Stimulated activated CD8-positive, alpha-beta memory T cell treated with anti-CD3 and anti-CD28 coated beads, Interleukin-15, amount 100 ng/mL, for 4 hours (primary cell): ENCODE measurements at regions not wholly inside any gene's neighbourhood (a gene's known extent, or its start where the extent isn't known, plus 50 kb on each side); places are given as distances from the start of the nearest gene placed in this dataset.

Experiments used
- DNase-seq, 2 donors: peaks; one replicate each; pipeline ENCODE4 v3.0.0-alpha.2; 2020; ENCODE audit warnings: low read depth in 2 of 2

DNA sequence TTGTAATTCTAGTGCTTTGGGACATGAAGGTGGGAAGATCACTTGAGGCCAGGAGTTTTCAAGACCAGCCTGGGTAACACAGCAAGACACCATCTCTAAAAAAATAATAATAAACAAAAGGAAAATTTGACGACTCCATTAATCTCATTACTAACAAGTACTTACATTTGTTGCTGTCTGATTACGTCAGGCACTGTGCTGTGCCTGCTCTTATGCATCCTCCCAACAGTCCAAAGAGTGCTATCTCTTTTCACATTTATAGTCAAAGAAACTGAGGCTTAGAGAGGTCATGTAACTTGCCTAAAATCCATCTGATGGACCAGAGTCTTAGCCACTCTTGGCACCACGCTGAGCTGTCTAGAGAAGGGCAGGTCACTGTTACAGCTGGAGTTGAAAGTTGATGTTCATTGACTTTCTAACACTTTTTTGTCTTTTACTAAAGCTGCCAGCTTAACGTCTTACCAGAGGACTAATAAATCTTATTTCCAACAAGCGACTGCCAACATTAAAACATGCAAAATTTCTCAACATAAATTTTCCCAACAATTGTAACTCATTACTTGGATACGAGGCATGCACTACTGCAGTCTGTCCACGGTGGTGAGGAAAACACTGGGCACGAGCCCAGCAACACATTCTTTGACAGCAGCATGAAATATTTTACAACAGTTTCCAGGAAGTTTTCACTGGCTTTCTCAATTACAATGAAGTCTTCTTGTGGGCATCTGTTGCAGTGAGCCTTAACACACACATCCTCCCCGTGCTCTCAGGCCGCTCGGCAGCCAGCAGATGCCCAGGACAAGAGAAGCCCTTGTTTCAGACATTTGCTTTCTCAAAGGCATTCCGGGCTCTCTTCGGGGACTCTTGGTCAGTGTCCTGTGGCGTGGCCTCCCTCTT, 262.9 kb upstream of the PROX1 start:
- DNase-seq, result no peak

DNA sequence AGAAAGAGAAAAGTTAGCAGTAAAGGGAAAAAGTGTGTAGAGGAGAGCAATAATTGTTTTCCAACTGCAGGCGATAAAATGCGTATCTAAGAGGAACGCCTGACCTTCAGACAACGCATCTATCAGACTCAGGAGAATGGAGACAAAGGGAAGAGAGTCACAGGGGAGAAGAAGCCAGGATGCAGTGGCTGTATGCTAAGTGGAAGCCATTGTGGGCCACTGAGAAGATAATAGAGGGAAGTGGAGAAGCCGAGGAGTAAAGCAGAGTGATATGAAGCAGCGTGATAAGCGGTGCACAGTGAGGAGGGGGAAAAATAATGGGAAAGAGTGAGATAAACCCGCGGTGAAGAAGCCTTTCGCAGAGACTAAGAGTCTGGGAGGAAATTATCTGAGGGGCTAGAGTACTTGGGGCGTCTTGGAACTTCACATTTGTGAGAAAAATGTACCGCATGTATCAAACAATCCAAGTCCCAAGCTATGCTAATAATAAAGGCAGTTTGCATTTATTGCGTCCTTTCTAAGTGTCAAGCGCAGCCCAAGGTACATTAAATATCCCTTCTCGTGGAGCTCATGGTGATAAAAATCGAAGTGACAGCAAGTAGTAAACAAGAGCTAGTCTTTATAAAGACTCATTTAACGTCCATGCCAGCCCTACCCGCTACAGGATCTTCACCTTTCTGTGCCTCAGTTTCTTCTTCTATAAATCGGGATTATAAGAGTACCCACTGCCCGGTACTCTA, 259.8 kb upstream of the PROX1 start:
- no peak for DNase-seq

DNA sequence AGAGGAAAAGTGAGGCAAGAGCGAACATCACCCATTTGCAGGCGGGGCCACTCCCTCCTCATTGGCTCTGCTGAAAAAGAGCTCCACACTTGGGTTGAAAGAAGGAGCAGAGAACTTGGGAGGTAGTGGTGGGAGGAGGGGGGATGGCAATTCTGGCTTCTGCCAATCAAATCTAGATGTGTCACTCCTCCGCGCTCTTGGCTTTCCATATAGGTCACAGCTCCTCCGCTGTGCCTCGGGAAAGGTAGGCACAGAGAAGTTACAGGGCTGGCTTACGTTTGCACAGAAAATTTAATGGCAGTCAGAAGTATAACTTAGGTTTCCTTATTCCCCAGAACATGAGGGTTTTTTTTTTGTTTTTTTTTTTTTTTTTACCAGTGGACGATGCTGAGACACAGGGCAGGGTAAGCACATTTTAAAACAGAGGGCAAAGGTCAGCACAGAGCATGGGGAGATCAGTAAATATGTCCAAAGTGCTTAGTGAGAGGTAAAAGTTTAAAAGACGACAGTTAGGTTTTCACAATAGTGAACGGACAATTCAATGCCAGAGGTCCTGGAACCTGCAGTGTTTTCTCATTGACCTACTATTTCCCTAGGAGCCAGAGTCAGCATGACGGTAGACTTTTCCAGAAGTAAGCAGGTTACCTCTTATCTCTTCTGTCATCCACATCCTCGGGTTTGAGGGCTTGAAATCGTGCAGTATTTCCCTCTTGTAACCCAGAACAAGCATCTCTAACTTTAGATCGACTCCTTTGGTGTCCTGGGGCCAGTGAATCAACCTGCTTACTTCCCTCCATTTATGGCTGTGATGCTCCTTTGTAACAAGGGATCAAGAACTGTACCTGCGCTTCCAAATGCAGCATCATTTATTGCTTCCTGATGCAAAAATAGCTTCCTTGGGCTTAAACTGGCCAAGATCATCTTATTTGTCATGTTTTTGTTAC, 258.9 kb upstream of the PROX1 start:
- no peak for DNase-seq

DNA sequence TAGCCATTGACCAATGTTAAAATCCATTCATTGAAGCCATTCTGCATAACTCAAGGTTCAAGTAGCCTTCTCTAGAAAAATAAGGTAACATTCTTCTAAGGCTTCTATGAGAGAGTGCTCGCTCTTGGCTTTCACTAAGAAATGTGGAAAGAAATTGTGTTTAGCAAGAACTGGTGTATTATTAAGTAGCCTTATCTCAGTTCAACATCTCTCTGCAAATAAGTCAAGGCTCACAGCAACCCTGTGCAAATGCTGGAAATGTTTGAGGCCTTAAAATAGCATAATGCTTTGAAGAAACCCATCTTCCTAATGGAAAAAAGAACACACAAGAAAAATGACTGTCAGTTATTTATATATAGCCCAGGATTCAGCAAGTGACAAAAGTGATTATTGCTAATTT, 254.1 kb upstream of the PROX1 start:
- DNase-seq, result no peak

DNA sequence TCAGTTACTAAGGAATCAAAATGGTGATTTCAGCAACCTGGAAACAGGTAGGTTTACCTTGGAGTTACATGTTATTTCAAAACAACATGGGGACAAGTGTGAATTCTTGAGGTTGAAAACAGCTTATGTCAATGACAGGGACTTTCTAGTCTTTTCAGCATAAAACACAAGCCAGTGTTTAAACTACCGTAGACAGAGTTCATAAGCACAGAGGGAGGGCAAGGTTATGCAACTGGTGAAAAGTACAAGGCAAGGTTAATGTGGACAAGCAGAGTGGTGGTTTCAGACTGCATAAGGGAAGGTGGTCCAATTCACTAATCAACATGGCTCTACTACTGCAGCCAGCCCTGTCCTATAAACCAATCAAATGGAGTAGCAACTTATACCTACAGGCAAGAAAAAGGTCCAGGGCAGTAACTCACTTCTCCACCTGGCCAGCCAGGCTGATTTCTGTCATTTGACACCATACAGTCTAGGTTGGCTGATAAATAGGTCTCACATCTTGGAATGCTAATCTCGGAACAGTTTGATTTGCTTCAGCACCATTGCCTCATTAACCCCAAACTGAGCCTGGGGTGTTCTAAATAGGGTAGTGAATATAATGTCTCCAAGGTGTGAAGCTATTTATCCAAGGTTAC, 250.3 kb upstream of the PROX1 start:
- DNase-seq, result no peak

DNA sequence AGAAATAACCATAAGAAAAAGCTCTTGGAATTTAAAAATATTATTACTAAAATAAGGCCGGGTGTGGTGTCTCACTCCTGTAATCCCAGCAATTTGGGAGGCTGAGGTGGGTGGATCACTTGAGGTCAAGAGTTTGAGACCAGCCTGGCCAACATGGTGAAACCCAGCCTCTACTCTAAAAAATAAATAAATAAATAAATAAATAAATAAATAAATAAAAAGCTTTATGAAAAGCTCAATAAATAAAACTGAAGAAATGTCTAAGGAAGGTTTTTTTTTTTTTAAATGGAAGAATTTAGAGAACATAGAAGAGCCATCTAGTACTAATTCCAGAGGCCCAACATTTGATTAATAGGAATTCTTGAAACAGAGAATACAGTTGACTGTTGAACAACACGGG, 249.1 kb upstream of the PROX1 start:
- no peak for DNase-seq

DNA sequence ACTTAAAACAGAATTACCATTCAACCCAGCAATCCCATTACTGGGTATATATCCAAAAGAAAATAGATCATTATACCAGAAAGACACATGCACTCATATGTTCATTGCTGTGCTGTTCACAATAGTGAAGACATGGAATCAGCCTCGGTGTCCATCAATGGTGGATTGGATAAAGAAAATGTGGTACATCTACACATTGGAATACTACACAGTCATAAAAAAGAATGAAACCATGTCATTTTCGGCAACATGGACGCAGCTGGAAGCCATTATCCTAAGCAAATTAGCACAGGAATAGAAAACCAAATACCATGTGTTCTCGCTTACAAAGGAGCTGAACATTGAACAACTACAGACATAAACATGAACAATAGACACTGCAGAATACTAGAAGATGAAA, 244.8 kb upstream of the PROX1 start:
- DNase-seq, result no peak

DNA sequence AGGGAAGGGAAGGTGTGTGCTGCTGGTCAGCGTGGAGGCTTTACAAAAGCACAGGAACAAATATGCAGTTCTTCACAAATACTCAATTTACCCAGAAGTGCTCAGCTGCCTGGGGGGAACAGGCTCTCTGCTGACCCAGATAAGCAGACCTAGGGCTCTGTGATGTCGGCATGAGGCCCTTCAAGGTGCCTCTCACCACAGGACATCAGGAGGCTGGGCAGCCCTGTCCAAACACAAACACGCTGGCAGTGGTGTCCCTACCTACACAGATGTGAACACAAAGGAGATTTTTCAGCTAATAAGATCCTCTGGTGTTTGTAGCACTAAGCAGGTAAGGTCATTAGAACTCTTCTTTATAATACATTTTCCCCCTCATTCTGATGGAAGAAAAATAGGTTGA, 243.0 kb upstream of the PROX1 start:
- DNase-seq, result no peak

DNA sequence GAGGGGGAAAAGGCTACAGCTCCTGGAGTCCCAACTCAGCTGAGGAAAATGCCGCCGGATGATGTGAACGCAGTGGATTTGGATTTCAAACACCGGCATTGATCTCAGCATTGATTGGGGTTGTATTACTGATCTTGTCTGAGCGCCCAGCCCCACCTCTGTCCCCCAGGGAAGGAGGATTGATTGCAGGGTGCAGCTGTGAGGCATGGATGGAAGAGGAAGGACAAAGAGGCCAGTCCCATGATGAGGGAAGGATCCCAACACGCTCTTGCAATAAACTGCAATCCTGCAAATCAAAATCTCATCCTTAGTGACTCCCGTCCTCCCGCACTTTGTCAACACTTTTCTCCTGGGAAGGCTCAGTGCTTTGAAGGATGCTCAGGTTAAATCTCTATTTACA, 242.3 kb upstream of the PROX1 start:
- DNase-seq, result no peak

DNA sequence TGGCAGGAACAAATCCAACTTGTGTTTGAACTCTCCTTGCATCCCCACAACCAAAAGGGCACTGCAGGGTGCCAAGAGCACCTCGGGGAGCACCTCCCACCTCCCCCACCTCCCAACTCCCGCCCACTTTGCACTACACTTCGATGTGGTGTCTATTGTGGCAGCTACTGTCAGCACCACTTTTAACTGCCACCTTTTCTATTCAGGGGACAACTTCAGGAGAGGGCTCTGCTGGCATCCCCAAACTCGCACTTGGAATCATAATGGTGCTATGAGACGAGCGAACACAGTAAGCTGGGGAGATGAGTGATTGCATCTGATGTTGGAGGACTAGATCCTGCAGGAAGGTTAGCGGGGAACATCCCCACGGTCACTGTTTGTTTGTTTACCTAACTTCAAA, 238.2 kb upstream of the PROX1 start:
- DNase-seq, result no peak

DNA sequence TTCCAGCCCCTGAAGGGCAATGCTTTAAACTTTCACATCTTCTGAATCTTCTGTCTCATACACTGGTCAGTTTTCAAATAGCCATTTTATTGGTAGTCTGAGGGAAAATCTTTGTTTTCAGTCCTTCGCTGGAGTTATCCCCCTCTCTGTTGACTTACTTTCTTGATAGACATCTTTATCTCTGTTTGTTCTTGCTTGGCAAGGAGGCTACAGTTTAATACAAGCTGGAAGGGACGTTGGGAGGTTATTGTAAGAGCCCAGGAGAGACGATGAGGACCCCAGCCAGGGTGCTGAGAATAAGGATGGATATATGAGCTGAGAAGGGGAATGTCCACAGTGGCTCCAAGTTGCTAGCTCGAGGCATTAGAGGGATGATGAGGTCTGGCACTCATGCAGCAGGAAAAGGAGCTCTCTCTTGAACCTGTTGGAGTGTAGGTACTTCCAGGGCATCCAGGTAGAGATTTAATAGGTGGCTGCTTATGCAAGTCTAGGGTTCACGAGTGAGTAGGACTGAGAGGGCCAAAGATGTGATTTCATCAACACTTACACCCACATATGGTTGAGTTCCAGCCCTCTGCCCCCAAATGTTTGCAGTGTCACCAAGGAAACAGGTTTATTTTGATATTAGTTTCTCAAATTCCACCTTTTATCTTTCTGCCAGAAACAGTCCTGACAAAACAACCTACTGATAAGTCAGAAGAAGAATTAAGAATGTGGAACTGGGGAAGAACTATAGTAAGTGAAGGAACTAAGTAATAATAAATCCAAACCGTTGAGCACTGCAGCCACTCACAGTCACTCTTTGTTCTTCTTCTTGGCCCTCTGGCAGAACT, 237.3 kb upstream of the PROX1 start:
- DNase-seq, result no peak

DNA sequence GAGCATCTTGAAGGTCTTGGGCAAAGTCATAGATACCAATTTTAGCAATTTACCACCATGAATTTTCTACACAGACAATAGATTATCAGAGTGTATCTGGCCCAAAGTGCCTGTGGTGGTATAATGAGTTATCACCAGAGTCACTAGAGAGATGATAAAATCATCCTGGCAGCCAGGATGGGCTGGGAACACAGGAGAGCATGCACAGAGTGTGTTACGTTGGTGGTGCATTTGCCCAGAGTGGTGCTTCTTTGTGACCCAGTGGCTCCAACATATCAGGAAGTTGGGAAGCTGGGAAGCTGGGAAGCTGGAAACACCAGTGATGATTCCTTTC, 236.7 kb upstream of the PROX1 start:
- no peak for DNase-seq

DNA sequence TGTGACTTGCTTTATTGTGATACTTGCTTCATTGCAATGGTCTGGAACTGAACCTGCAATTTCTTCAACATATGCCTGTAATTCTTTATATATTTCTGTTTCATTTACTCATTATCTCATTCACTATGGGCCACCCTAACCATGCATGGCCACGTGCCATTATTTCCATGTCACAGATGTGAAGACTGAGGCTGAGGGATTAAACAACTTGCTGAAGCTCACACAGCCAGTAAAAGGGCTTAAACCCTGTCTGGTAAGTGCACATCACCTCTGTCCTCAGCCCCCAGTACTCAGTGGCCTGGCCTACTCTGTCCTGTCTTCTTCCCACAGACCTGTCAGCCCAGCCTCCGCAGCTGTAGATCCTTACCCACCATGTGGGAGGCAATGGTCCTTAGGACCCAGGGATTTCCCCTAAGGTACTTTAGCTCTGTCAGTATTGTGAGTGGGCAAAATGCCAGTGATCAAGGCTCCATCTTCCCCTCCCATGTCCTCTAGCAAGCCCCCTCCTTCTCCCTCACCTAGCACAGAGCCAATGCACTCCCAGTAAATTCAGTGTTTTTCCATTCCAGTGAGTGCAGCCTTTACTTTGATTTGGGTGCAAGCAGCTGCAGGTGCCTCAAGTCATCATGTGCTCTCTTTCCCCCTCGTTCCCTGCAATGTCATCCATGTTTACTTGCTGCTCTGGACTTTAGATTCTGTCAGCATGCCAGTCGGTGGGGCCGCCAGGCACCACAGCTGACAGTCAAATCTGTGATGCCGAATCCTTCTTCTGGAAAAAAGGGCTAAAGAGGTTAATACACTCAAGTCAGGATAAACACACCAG, 228.2 kb upstream of the PROX1 start:
- no peak for DNase-seq

DNA sequence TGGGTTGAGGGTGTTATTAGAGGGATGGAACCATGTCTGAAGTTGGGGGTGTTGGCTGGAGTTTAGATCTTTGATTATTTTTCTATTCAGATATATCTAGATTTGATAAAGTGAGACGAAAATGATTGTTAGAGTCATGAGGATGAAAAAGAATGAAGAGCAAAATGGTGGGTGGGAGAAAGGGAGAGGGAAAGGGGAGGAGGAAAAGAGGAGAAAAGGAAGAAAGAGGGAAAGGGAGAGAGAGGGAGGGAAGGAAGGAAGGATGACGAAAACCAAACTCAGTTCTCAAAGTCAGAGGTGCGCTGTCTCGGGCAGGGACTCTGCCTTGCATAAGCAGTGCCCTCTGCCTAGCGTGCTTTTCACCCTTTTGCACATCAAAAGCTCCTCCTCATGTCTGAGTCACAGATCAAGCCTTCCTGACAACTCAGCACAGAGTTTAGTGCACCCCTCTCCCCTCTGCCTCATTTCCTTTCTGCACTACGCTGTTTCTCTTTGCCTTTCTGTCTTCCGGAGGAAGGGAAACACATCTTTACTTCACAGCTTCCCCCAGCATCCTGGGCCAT, 225.8 kb upstream of the PROX1 start:
- DNase-seq, result peak in 1 of 2 donors; percentile 5

DNA sequence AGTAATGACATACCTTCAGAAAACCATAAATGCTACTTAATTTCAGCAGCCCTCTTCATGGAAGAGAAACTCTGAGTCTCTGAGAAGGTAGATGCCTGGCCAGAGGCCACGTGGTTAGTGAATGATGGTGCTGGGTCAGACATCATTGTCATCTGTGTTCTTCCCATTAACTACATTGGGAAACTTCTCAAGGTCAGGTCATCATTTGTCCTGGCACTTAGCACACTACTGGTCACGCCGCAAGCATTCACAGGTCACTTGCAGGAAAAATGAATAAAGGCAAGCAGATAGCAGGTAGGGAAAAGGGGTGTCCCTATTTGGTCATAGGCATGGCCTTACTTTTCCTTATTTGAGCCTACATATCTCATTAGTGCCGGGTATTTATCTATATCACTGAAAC, 220.1 kb upstream of the PROX1 start:
- no peak for DNase-seq

DNA sequence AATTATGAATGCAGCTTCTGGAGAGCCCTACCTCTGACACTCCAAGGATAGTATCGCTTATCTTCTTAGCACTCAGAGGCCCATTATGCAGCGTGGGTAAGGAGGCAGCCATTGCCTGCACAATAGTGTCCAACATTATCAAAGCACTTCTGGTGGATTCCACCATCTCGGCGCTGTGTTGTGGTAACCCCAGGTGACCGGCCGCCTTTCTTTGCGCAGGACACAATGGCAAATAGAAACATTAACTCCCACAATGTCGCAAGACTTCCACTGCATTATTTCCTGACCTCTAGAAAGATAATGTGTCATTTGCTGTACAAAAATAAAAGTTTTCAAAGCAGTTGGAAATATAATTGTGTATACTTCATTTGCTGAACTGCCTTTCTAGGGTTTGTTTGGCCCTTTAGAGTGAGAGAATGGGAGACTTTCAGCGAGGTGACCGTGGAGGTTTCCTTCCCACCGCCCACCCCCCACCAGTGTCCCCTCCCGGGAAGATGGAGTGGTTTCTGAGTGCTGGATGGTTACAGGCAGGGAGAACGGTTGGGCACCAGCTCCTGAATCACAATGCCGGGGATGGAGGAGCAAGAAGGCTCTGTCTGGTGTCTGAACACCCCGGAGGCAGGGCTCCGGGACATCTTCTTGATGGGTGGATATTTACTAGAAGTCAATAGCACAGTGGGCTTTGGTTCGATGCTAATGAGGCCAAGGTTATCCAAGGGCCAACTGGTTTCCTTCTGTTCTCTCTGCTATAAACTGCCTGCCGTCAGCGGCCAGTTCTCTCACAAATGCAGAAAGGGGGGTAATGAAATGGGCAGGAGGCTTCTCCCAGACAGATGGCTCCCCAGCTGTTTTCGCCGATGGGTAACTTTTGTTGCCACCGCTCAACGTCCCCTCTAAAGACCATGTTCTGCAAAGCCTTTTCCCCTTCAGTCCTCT, 215.4 kb upstream of the PROX1 start:
- DNase-seq, result no peak

DNA sequence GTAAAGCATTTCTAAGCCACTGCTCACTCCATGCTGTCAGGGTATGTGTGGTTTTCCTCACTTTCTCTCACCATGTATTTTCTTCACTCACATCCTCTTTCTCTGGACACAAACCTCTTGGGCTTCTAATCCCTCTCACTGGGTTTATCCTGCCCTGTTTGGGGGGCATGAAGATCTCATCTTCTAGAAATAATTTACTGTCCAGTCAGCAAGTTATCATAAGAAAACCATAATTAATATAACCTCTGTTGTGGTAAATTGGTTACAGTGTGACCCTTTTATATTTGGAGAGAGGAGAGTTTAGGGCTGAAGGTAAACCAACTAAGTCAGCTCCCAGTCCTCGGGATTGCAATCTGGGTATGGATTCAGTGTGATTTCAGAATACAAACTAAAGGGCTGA, 213.8 kb upstream of the PROX1 start:
- DNase-seq, result no peak

DNA sequence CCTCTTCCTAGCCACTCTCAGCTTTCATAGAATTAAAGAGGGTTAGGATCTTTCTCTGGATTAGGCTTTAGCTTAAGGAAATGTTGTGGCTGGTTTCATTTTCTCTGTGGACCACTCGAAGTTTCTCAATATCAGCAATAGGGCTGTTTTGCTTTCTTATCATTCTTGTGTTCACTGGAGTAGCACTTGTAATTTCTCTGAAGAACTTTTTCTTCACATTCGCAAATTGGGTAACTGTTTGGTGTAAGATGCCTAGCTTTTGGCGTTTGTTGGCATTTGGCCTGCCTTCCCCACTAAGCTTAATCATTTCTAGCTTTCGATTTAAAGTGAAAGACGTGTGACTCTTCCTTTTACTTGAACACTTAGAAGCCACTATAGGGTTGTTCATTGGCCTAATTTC, 210.8 kb upstream of the PROX1 start:
- DNase-seq, result no peak

DNA sequence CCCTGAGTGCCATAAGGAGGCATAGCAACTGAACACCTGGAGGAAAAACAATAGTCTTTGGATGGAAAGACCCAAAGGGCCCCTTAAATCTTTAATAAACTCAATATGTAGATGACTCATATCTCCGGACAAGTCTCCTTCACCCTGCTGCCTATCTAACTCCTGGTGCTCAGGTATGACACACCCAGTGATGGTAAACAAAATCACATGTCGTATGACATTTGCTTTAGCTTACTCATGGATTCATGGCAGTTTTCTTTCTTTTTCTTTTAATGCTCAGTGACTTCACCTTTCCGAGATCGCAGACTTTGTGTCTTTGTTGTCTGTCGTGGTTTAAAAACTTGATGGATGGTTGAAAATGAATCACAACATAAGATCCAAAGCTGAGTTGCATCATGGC, 208.5 kb upstream of the PROX1 start:
- DNase-seq, result no peak
